Lung (tissue), 11 donors: ENCODE measurements at regions not wholly inside any gene's neighbourhood (a gene's known extent, or its start where the extent isn't known, plus 50 kb on each side); places are given as distances from the start of the nearest gene placed in this dataset.

Source experiments
- ATAC-seq: fragments of 200-7000 bp; cut with Tn5 transposase; one replicate; pipeline ENCODE4 v1.9.1; 2020; ENCODE audit warnings: moderate number of reproducible peaks; ENCODE audit not compliant: insufficient read depth, low FRiP score
- DNase-seq, 3 donors: peaks; one replicate each; pipeline ENCODE4 v3.0.0-alpha.2; 2013 to 2017
- H3K27ac ChIP-seq, 2 donors: one replicate each; pipeline ENCODE4 v1.5.1; 2013; ENCODE audit warnings: mild to moderate bottlenecking in 2 of 2, moderate library complexity in 2 of 2, control low read depth in 1 of 2, inconsistent platforms in 1 of 2, low read depth in 1 of 2, low read length in 1 of 2
- H3K27me3 ChIP-seq, 3 donors: one replicate each; pipeline ENCODE4 v1.5.1; 2013; ENCODE audit warnings: low read length in 2 of 3; ENCODE audit not compliant: control insufficient read depth in 3 of 3, insufficient read depth in 3 of 3
- H3K36me3 ChIP-seq, 4 donors: one replicate each; pipeline ENCODE4 v1.5.1; 2013; ENCODE audit warnings: low read length in 4 of 4, mild to moderate bottlenecking in 1 of 4, moderate library complexity in 1 of 4; ENCODE audit not compliant: control insufficient read depth in 4 of 4, insufficient read depth in 4 of 4
- H3K4me1 ChIP-seq, 5 donors: one replicate each; pipeline ENCODE4 v1.5.1; 2013; ENCODE audit warnings: low read length in 5 of 5, mild to moderate bottlenecking in 2 of 5, moderate library complexity in 1 of 5; ENCODE audit not compliant: control insufficient read depth in 5 of 5, insufficient read depth in 5 of 5
- H3K4me3 ChIP-seq: one replicate; pipeline ENCODE4 v1.5.1; 2013; ENCODE audit warnings: mild to moderate bottlenecking, control low read depth, moderate library complexity
- H3K9ac ChIP-seq, 2 donors: one replicate each; pipeline ENCODE4 v1.5.1; 2013; ENCODE audit warnings: low read length in 2 of 2, control low read depth in 1 of 2; ENCODE audit not compliant: insufficient read depth in 1 of 2
- H3K9me3 ChIP-seq, 4 donors: one replicate each; pipeline ENCODE4 v1.5.1; 2013; ENCODE audit warnings: low read length in 3 of 4, mild to moderate bottlenecking in 1 of 4, moderate library complexity in 1 of 4; ENCODE audit not compliant: control insufficient read depth in 4 of 4, insufficient read depth in 3 of 4
- CTCF ChIP-seq: IDR thresholded peaks from 2 replicates; pipeline ENCODE4 v1.5.1; 2012; ENCODE audit warnings: mild to moderate bottlenecking; ENCODE audit errors: control extremely low read depth, extremely low read depth
- WGBS, 2 donors: extraction: QIAGEN DNeasy Blood & Tissue Kit; methylation state at CpG; one replicate each; pipeline ENCODE4 v1.1.7; 2013; 5-methylcytosine and 5-hydroxymethylcytosine counted together
- donor health status: control.
- donor health status: control.
- donor health status: Bipolar disorder and iron deficiency.
- donor health status: healthy.
- donor health status: DM: yes; HTN: yes; CAD: no.

- Histone ChIP-seq H3K4me3 (no peak overlapping the region), H3K9me3 (peaks cover 0 to 4% (median 0%) of the 10 kb centered on the region in 4 donors), H3K4me1 (no peaks in the 10 kb centered on the region), H3K27ac (no peak overlapping the region), H3K36me3 (no peaks in the 10 kb centered on the region), H3K27me3 (no peaks in the 10 kb centered on the region), H3K9ac (no peak overlapping the region)
- 77 to 89% methylated on average over 10 of the region's 10 CpGs for WGBS, 2 donors
- DNase-seq (no peak), ATAC-seq (no peak)
- no peak for TF ChIP-seq CTCF
Measured at GRCh38 chr11:116590844-116591570, 181.8 kb downstream of the BUD13 start.

DNA sequence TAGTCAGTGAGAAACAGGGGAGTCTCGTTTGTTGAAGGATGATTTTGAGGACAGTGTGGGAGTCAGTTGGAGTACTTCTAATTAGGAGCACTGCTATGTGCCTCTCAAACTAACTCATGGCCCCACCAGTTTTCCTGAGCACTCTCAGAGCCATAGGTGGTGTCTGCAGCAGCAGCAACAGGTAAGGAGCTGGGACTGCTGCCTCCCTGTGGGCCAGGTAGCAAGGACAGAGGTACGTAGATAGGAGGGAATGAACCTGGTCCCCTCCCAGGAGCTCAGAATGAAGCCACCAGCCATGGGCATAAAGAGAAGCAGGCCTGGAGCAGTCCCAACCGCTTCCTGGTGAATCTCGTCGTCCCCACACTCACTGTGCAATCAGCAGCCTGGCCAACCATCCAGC, 183.4 kb downstream of the BUD13 start:
- Histone ChIP-seq H3K4me3 (no peak overlapping the region), H3K9me3 (peaks cover 0 to 4% (median 0%) of the 10 kb centered on the region in 4 donors), H3K9ac (no peak overlapping the region), H3K27me3 (peaks cover 0 to 6% (median 5%) of the 10 kb centered on the region in 3 donors), H3K4me1 (no peaks in the 10 kb centered on the region), H3K36me3 (no peaks in the 10 kb centered on the region), H3K27ac (no peak overlapping the region)
- DNase-seq (no peak), ATAC-seq (no peak)
- WGBS, 2 donors = 77 to 78% methylated on average over 5 of the region's 5 CpGs
- no peak for TF ChIP-seq CTCF

DNA sequence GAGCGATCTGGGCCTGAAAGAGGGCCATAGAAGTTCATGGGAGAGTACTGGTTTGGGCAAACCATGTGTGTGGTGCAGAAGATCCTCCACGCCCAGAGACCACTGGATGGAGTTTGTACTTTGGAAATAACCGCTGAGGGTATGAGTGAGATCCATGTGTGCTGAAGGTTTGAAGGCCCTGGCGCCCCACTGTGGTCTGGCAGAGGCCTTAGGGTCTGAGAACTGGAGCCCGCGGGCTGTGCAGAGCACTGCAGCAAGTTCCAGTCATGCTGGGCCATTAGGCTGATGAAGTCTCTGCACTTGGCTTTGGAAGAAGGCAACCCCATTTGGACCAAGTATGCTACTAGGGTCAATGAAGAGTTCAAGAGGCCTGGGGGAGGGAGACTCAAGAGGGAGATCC, 186.4 kb downstream of the BUD13 start:
- ATAC-seq (no peak), DNase-seq (no peak)
- H3K27me3 ChIP-seq = peaks cover 0 to 23% (median 22%) of the 10 kb centered on the region in 3 donors
- H3K9me3 ChIP-seq = peaks cover 0 to 4% (median 0%) of the 10 kb centered on the region in 4 donors
- no peak overlapping the region for H3K27ac ChIP-seq
- no peaks in the 10 kb centered on the region for H3K4me1 ChIP-seq
- WGBS, 2 donors = 77 to 90% methylated on average over 6 of the region's 6 CpGs
- H3K36me3 ChIP-seq = no peaks in the 10 kb centered on the region
- no peak overlapping the region for H3K4me3 ChIP-seq
- H3K9ac ChIP-seq = no peak overlapping the region
- TF ChIP-seq CTCF = no peak
